ENCODE measurements at regions not wholly inside any gene's neighbourhood (a gene's known extent, or its start where the extent isn't known, plus 50 kb on each side); places are given as distances from the start of the nearest gene placed in this dataset.

GRCh38 chr9:14560194-14560593, 133.0 kb downstream of the ZDHHC21 start:
- no peak for DNase-seq (ENCODE audit: low read depth in 4 of 4, low spot score in 3 of 4)

GRCh38 chr9:14554886-14555285, 138.3 kb downstream of the ZDHHC21 start:
- no peak for DNase-seq (ENCODE audit: low read depth in 4 of 4, low spot score in 3 of 4)

GRCh38 chr9:14547245-14548060, 145.8 kb downstream of the ZDHHC21 start:
- DNase-seq (ENCODE audit: low read depth in 4 of 4, low spot score in 3 of 4), result no peak

- DNase-seq (ENCODE audit: low read depth in 4 of 4, low spot score in 3 of 4), result no peak
Observed at GRCh38 chr9:14546693-14547092, 146.5 kb downstream of the ZDHHC21 start.

GRCh38 chr9:14542071-14542470, 151.2 kb downstream of the ZDHHC21 start:
- DNase-seq (ENCODE audit: low read depth in 4 of 4, low spot score in 3 of 4), result no peak

- no peak for DNase-seq (ENCODE audit: low read depth in 4 of 4, low spot score in 3 of 4)
Observed at GRCh38 chr9:14538526-14538925, 154.7 kb downstream of the ZDHHC21 start.

GRCh38 chr9:14535161-14535955, 157.9 kb downstream of the ZDHHC21 start:
- DNase-seq (ENCODE audit: low read depth in 4 of 4, low spot score in 3 of 4), result no peak

GRCh38 chr9:14533867-14534640, 159.2 kb downstream of the ZDHHC21 start:
- no peak for DNase-seq (ENCODE audit: low read depth in 4 of 4, low spot score in 3 of 4)

- no peak for DNase-seq (ENCODE audit: low read depth in 4 of 4, low spot score in 3 of 4)
Observed at GRCh38 chr9:14532456-14533115, 160.6 kb downstream of the ZDHHC21 start.

GRCh38 chr9:14531341-14532269, 161.6 kb downstream of the ZDHHC21 start:
- no peak for DNase-seq (ENCODE audit: low read depth in 4 of 4, low spot score in 3 of 4)

GRCh38 chr9:14530841-14531240, 162.4 kb downstream of the ZDHHC21 start:
- no peak for DNase-seq (ENCODE audit: low read depth in 4 of 4, low spot score in 3 of 4)

GRCh38 chr9:14530366-14530765, 162.9 kb downstream of the ZDHHC21 start:
- no peak for DNase-seq (ENCODE audit: low read depth in 4 of 4, low spot score in 3 of 4)

- no peak for DNase-seq (ENCODE audit: low read depth in 4 of 4, low spot score in 3 of 4)
Observed at GRCh38 chr9:14529629-14530028, 163.6 kb downstream of the ZDHHC21 start.

- DNase-seq (ENCODE audit: low read depth in 4 of 4, low spot score in 3 of 4), result no peak
Observed at GRCh38 chr9:14529054-14529453, 164.2 kb downstream of the ZDHHC21 start.

GRCh38 chr9:14526504-14526903, 166.7 kb downstream of the ZDHHC21 start:
- no peak for DNase-seq (ENCODE audit: low read depth in 4 of 4, low spot score in 3 of 4)

GRCh38 chr9:14525856-14526255, 167.4 kb downstream of the ZDHHC21 start:
- DNase-seq (ENCODE audit: low read depth in 4 of 4, low spot score in 3 of 4), result no peak

GRCh38 chr9:14524873-14525515, 168.2 kb downstream of the ZDHHC21 start:
- no peak for DNase-seq (ENCODE audit: low read depth in 4 of 4, low spot score in 3 of 4)

- no peak for DNase-seq (ENCODE audit: low read depth in 4 of 4, low spot score in 3 of 4)
Observed at GRCh38 chr9:14523545-14523944, 169.7 kb downstream of the ZDHHC21 start.

Measured in left renal pelvis (tissue), 4 donors.